Lung (tissue), 11 donors: ENCODE measurements at regions not wholly inside any gene's neighbourhood (a gene's known extent, or its start where the extent isn't known, plus 50 kb on each side); places are given as distances from the start of the nearest gene placed in this dataset.
A peak's percentile ranks its signal among the peaks of the same experiment; 100 is the strongest.

ENCODE experiments used
- ATAC-seq: fragments of 200-7000 bp; cut with Tn5 transposase; one replicate; pipeline ENCODE4 v1.9.1; 2020; ENCODE audit warnings: moderate number of reproducible peaks; ENCODE audit not compliant: insufficient read depth, low FRiP score
- DNase-seq, 3 donors: peaks; one replicate each; pipeline ENCODE4 v3.0.0-alpha.2; 2013 to 2017
- H3K27ac ChIP-seq, 2 donors: one replicate each; pipeline ENCODE4 v1.5.1; 2013; ENCODE audit warnings: mild to moderate bottlenecking in 2 of 2, moderate library complexity in 2 of 2, control low read depth in 1 of 2, inconsistent platforms in 1 of 2, low read depth in 1 of 2, low read length in 1 of 2
- H3K27me3 ChIP-seq, 3 donors: one replicate each; pipeline ENCODE4 v1.5.1; 2013; ENCODE audit warnings: low read length in 2 of 3; ENCODE audit not compliant: control insufficient read depth in 3 of 3, insufficient read depth in 3 of 3
- H3K36me3 ChIP-seq, 4 donors: one replicate each; pipeline ENCODE4 v1.5.1; 2013; ENCODE audit warnings: low read length in 4 of 4, mild to moderate bottlenecking in 1 of 4, moderate library complexity in 1 of 4; ENCODE audit not compliant: control insufficient read depth in 4 of 4, insufficient read depth in 4 of 4
- H3K4me1 ChIP-seq, 5 donors: one replicate each; pipeline ENCODE4 v1.5.1; 2013; ENCODE audit warnings: low read length in 5 of 5, mild to moderate bottlenecking in 2 of 5, moderate library complexity in 1 of 5; ENCODE audit not compliant: control insufficient read depth in 5 of 5, insufficient read depth in 5 of 5
- H3K4me3 ChIP-seq: one replicate; pipeline ENCODE4 v1.5.1; 2013; ENCODE audit warnings: mild to moderate bottlenecking, control low read depth, moderate library complexity
- H3K9ac ChIP-seq, 2 donors: one replicate each; pipeline ENCODE4 v1.5.1; 2013; ENCODE audit warnings: low read length in 2 of 2, control low read depth in 1 of 2; ENCODE audit not compliant: insufficient read depth in 1 of 2
- H3K9me3 ChIP-seq, 4 donors: one replicate each; pipeline ENCODE4 v1.5.1; 2013; ENCODE audit warnings: low read length in 3 of 4, mild to moderate bottlenecking in 1 of 4, moderate library complexity in 1 of 4; ENCODE audit not compliant: control insufficient read depth in 4 of 4, insufficient read depth in 3 of 4
- WGBS, 2 donors: extraction: QIAGEN DNeasy Blood & Tissue Kit; methylation state at CpG; one replicate each; pipeline ENCODE4 v1.1.7; 2013; 5-methylcytosine and 5-hydroxymethylcytosine counted together
- TF ChIP-seq, protein P1 (sequence below): IDR thresholded peaks from 2 replicates; pipeline ENCODE4 v1.5.1; 2012; ENCODE audit warnings: mild to moderate bottlenecking; ENCODE audit errors: control extremely low read depth, extremely low read depth
- donor health status: control.
- donor health status: control.
- donor health status: Bipolar disorder and iron deficiency.
- donor health status: healthy.
- donor health status: DM: yes; HTN: yes; CAD: no.

DNA sequence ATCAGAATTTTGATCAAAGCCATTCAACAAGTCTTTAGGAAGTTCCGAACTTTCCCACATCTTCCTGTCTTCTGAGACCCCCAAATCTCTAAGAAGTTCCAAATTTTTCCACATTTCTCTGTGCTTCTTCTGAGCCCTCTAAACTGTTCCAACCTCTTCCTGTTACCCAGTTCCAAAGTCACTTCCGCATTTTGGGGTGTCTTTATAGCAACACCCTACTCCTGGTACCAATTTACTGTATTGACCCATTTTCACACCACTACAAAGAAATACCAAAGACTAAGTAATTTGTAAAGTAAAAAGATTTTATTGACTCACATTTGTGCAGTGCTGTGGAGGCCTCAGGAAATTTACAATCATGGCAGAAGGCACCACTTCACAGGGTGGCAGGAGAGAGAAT lies 385.8 kb upstream of the GHITM start:
- TF ChIP-seq, protein P1, sequence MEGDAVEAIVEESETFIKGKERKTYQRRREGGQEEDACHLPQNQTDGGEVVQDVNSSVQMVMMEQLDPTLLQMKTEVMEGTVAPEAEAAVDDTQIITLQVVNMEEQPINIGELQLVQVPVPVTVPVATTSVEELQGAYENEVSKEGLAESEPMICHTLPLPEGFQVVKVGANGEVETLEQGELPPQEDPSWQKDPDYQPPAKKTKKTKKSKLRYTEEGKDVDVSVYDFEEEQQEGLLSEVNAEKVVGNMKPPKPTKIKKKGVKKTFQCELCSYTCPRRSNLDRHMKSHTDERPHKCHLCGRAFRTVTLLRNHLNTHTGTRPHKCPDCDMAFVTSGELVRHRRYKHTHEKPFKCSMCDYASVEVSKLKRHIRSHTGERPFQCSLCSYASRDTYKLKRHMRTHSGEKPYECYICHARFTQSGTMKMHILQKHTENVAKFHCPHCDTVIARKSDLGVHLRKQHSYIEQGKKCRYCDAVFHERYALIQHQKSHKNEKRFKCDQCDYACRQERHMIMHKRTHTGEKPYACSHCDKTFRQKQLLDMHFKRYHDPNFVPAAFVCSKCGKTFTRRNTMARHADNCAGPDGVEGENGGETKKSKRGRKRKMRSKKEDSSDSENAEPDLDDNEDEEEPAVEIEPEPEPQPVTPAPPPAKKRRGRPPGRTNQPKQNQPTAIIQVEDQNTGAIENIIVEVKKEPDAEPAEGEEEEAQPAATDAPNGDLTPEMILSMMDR: no peak
- no peak overlapping the region for H3K9ac ChIP-seq
- no peak overlapping the region for H3K27ac ChIP-seq
- H3K36me3 ChIP-seq: no peaks in the 10 kb centered on the region
- no peak overlapping the region for H3K4me3 ChIP-seq
- WGBS, 2 donors: 94 to 96% methylated on average over 2 of the region's 2 CpGs
- DNase-seq: no peak
- H3K27me3 ChIP-seq: no peaks in the 10 kb centered on the region
- no peak for ATAC-seq
- H3K4me1 ChIP-seq: no peaks in the 10 kb centered on the region
- peaks cover 0 to 24% (median 13%) of the 10 kb centered on the region in 4 donors for H3K9me3 ChIP-seq

DNA sequence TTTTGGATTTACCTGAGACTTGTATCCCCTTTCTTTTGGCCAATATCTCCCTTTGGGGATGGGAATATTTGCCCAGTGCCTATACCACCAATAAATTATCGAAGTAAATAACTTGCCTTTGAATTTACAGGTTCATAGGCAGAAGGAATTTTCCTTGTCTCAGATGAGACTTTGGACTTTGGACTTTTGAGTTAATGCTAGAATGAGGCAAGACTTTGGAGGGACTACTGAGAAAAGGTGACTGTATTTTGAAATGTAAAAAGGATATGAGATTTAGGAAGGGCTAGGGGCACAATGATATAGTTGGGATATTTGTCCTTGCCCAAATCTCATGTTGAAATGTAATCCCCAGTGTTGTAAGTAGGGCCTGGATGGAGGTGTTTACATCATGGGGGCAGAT lies 384.5 kb upstream of the GHITM start:
- Histone ChIP-seq H3K9me3 (peaks cover 0 to 19% (median 13%) of the 10 kb centered on the region in 4 donors), H3K4me1 (no peaks in the 10 kb centered on the region), H3K9ac (no peak overlapping the region), H3K36me3 (no peaks in the 10 kb centered on the region), H3K4me3 (no peak overlapping the region), H3K27ac (no peak overlapping the region), H3K27me3 (no peaks in the 10 kb centered on the region)
- ATAC-seq (no peak), DNase-seq (no peak)
- TF ChIP-seq, protein P1: no peak
- WGBS, 2 donors: 63 to 81% methylated on average over 1 of the region's 1 CpG

DNA sequence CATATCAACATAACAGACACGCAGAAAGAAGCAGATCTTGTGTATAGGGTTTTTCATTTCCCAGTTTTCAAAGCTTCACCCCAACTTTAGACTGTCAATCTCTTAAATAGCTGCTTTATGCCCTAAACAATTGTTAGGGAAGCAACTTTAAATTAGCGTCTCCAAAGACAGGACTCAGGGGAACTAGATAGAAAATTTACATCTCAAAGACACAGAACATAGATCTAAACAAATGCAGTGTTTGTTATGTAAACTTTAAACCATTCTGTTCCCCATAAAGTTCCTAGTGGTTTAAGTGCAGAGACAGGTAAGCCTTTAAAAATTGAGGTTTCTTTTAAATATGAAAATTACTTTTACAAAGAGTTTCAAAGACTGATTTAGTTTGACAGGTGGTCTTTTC lies 379.2 kb upstream of the GHITM start:
- no peaks in the 10 kb centered on the region for H3K4me1 ChIP-seq
- ATAC-seq (no peak), DNase-seq (no peak)
- no peaks in the 10 kb centered on the region for H3K36me3 ChIP-seq
- no peaks in the 10 kb centered on the region for H3K27me3 ChIP-seq
- TF ChIP-seq, protein P1: no peak
- no peak overlapping the region for H3K9ac ChIP-seq
- no peak overlapping the region for H3K4me3 ChIP-seq
- no peak overlapping the region for H3K27ac ChIP-seq
- H3K9me3 ChIP-seq: peaks cover 0 to 1% (median 0%) of the 10 kb centered on the region in 4 donors
- WGBS, 2 donors: 46 to 51% methylated on average over 2 of the region's 2 CpGs

DNA sequence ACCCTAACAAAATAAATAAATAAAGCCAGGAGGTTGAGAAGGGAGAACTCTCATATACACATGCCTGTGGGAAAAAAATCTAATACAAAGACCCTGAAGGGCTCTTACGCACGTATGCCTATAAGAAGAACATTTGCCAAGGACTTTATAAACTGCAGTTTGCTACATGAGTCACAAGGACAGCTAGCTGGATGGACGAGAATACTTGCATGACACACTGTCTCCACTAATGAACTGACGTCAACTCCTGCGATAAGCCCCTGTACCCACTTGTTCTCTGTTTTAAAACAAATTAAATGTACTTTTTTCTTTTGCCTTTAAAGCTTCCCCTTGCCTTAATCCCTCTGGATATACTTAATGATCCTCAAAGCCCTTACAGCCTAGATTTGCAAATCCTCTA lies 374.6 kb upstream of the GHITM start:
- WGBS, 2 donors: 61 to 71% methylated on average over 5 of the region's 5 CpGs
- no peak for ATAC-seq
- H3K9ac ChIP-seq: no peak overlapping the region

More for the DNA sequence above, 374.6 kb upstream of the GHITM start:
- TF ChIP-seq, protein P1: no peak
- no peaks in the 10 kb centered on the region for H3K9me3 ChIP-seq
- peak in 1 of 3 donors; percentile 8 for DNase-seq
- H3K27ac ChIP-seq: no peak overlapping the region
- H3K27me3 ChIP-seq: no peaks in the 10 kb centered on the region
- H3K4me3 ChIP-seq: no peak overlapping the region
- no peaks in the 10 kb centered on the region for H3K36me3 ChIP-seq
- no peaks in the 10 kb centered on the region for H3K4me1 ChIP-seq
